A673 (cell line): ENCODE measurements at regions not wholly inside any gene's neighbourhood (a gene's known extent, or its start where the extent isn't known, plus 50 kb on each side); places are given as distances from the start of the nearest gene placed in this dataset.

Source experiments
- BruUV-seq: library from RNA; stranded (reverse); fragments of 400-500 nt; replicated peaks from 2 replicates; lab custom pipeline; 2021; lab: Mats Ljungman, UMichigan
- CTCF ChIA-PET: fragments of 300-600 bp; sonication (Branson Sonifier 250); formaldehyde crosslinking; loops from one replicate; lab custom pipeline; 2022; ENCODE audit warnings: antibody characterized with exemption; lab: Charles Lee
- POLR2A ChIA-PET: fragments of 300-600 bp; sonication (Branson Sonifier 250); formaldehyde crosslinking; loops from one replicate; lab custom pipeline; 2022; ENCODE audit warnings: antibody characterized with exemption; ENCODE audit not compliant: low non-redundant PET; lab: Charles Lee
- DNase-seq: peaks from one replicate; pipeline ENCODE4 v3.0.0-alpha.2; 2015; ENCODE audit warnings: low spot score
- H3K27ac ChIP-seq: fragments of 200-600 bp; sonication (generic); 2 replicates; pipeline ENCODE4 v1.5.1; 2016; ENCODE audit warnings: mixed run types, low read depth, mild to moderate bottlenecking, mixed read lengths, antibody characterized with exemption, low read length; ENCODE audit not compliant: poor library complexity, severe bottlenecking
- H3K27me3 ChIP-seq: fragments of 200-600 bp; sonication (generic); replicated peaks from 2 replicates; pipeline ENCODE4 v1.6.1; 2017; ENCODE audit warnings: mixed run types, low read depth, mild to moderate bottlenecking, mixed read lengths, antibody characterized with exemption, low read length; ENCODE audit not compliant: insufficient read depth, poor library complexity
- H3K36me3 ChIP-seq: fragments of 200-600 bp; sonication (generic); 2 replicates; pipeline ENCODE4 v1.6.1; 2016; ENCODE audit warnings: mixed run types, mild to moderate bottlenecking, mixed read lengths, antibody characterized with exemption, low read length; ENCODE audit not compliant: insufficient read depth, poor library complexity, severe bottlenecking
- H3K4me1 ChIP-seq: fragments of 200-600 bp; sonication (generic); 2 replicates; pipeline ENCODE4 v1.6.1; 2017; ENCODE audit warnings: mixed run types, mild to moderate bottlenecking, mixed read lengths, antibody characterized with exemption, low read length; ENCODE audit not compliant: insufficient read depth, poor library complexity, severe bottlenecking
- H3K4me3 ChIP-seq: fragments of 200-600 bp; sonication (generic); 2 replicates; pipeline ENCODE4 v1.5.1; 2016; ENCODE audit warnings: low read depth, mixed run types, mild to moderate bottlenecking, mixed read lengths, low read length; ENCODE audit not compliant: poor library complexity, severe bottlenecking
- H3K9me3 ChIP-seq: fragments of 200-600 bp; sonication (generic); 2 replicates; pipeline ENCODE4 v1.6.1; 2016; ENCODE audit warnings: mixed run types, low read depth, mild to moderate bottlenecking, mixed read lengths, antibody characterized with exemption, low read length; ENCODE audit not compliant: poor library complexity, severe bottlenecking
- EZH2 ChIP-seq: fragments of 200-600 bp; sonication (generic); IDR thresholded peaks from 2 replicates; pipeline ENCODE4 v1.6.1; 2017; ENCODE audit warnings: borderline replicate concordance, low read depth, mild to moderate bottlenecking, mixed read lengths, antibody characterized with exemption, low read length; ENCODE audit not compliant: poor library complexity, severe bottlenecking
- intact Hi-C: fragments of 100-400 bp; cut with micrococcal nuclease; formaldehyde crosslinking; loops from one replicate; pipeline ENCODE4 v1.10.0; 2022; ENCODE audit not compliant: unreplicated experiment
- TF ChIP-seq, protein P1 (sequence below): fragments of 300-800, 200-600 bp; sonication (generic); conservative IDR thresholded peaks from 2 replicates; pipeline ENCODE4 v1.5.1; 2017; ENCODE audit warnings: low read depth, mild to moderate bottlenecking, antibody characterized with exemption, low read length, moderate library complexity, mixed read lengths

DNA sequence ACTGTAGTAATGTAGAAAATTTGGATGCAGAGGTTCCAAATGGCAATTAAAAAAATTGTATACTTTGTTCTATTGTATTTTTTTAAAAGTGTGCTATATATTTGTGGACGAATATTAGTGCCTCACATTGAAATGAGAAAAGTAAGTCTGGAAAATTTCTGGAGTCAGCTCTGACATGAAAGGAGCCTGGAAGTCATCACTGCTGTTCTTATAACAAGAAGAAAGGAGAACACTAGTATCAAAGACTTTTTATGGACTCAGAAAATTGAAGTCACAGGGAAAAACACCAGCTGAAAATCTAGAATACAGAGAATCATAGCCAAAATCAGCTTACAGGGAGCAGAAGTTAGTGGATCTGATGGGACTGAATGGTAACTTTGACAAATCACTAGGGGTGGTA, 1450.7 kb upstream of the SPRY2 start:
- H3K36me3 ChIP-seq, result no peaks in the 10 kb centered on the region
- H3K4me1 ChIP-seq, result no peaks in the 10 kb centered on the region
- no peaks in the 10 kb centered on the region for H3K9me3 ChIP-seq
- BruUV-seq, result no TSS peak
- TF ChIP-seq, protein P1, sequence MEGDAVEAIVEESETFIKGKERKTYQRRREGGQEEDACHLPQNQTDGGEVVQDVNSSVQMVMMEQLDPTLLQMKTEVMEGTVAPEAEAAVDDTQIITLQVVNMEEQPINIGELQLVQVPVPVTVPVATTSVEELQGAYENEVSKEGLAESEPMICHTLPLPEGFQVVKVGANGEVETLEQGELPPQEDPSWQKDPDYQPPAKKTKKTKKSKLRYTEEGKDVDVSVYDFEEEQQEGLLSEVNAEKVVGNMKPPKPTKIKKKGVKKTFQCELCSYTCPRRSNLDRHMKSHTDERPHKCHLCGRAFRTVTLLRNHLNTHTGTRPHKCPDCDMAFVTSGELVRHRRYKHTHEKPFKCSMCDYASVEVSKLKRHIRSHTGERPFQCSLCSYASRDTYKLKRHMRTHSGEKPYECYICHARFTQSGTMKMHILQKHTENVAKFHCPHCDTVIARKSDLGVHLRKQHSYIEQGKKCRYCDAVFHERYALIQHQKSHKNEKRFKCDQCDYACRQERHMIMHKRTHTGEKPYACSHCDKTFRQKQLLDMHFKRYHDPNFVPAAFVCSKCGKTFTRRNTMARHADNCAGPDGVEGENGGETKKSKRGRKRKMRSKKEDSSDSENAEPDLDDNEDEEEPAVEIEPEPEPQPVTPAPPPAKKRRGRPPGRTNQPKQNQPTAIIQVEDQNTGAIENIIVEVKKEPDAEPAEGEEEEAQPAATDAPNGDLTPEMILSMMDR, result no peak
- no peak for TF ChIP-seq EZH2
- ChIA-PET POLR2A (no interaction called here), CTCF (no interaction called here)
- H3K27me3 ChIP-seq, result no peaks in the 10 kb centered on the region
- no peak overlapping the region for H3K4me3 ChIP-seq
- no peak for DNase-seq
- intact Hi-C loops, result no loop called here
- H3K27ac ChIP-seq, result no peak overlapping the region

DNA sequence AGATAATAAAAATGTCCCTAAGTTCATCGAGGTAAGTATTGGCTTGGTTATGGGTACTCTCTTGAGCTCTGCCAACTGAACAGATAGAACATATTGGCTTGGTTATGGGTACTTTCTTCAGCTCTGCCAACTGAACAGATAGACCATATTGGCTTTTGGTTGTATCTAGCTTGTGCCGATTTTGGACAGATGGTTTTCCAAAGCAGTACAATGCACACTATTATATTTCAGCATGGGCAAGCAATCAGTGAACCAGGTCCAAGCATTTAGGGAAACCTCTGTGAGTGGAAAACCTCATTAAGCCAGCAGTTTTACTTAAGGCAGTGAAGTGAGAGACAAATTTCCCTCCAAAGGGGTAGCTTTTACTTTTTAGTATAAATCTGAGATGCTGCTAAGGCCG, 1440.5 kb upstream of the SPRY2 start:
- Histone ChIP-seq H3K36me3 (no peaks in the 10 kb centered on the region), H3K9me3 (no peaks in the 10 kb centered on the region), H3K27ac (no peak overlapping the region), H3K4me3 (no peak overlapping the region), H3K27me3 (no peaks in the 10 kb centered on the region), H3K4me1 (no peaks in the 10 kb centered on the region)
- POLR2A ChIA-PET, result interaction anchor here (0.6 kb wide), 1 partner anchor 619 kb away, joined by 9 read pairs; no protein-coding TSS in a partner anchor
- TF ChIP-seq, protein P1, result no peak
- no peak for TF ChIP-seq EZH2
- no peak for DNase-seq
- CTCF ChIA-PET, result no interaction called here
- intact Hi-C loops, result loop anchor here (10.0 kb wide), 1 partner anchor 137 kb away; no protein-coding TSS in a partner anchor
- BruUV-seq, result no TSS peak

DNA sequence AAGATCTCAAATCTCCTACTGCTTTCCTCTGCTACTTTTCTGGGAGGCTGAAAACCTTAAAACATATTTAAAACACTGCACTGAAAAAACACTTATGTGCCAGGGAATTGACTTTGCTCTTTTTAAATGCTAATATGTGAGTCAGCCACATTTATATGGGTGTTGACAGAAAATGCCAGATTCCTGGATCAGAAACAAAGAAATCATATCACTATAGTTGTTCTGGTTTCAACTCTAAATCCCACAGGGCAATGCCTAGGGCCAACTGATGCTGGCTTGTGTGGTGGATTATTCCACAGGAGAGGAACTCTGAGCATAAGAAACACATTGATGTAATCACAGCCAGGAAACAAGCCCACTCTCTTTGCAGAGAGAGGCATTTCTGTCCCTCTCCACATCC, 1439.0 kb upstream of the SPRY2 start:
- no peaks in the 10 kb centered on the region for H3K36me3 ChIP-seq
- H3K4me1 ChIP-seq, result no peaks in the 10 kb centered on the region
- no peak overlapping the region for H3K4me3 ChIP-seq
- no peak for TF ChIP-seq EZH2
- TF ChIP-seq, protein P1, result no peak
- no TSS peak for BruUV-seq
- intact Hi-C loops, result loop anchor here (10.0 kb wide), 1 partner anchor 135 kb away; no protein-coding TSS in a partner anchor
- no peak overlapping the region for H3K27ac ChIP-seq
- ChIA-PET POLR2A (no interaction called here), CTCF (no interaction called here)
- no peaks in the 10 kb centered on the region for H3K9me3 ChIP-seq
- no peaks in the 10 kb centered on the region for H3K27me3 ChIP-seq
- no peak for DNase-seq
